Fibroblast of the aortic adventitia (primary cell): ENCODE measurements at regions not wholly inside any gene's neighbourhood (a gene's known extent, or its start where the extent isn't known, plus 50 kb on each side); places are given as distances from the start of the nearest gene placed in this dataset.
A peak's percentile ranks its signal among the peaks of the same experiment; 100 is the strongest.
"Not testable (repeated sequence)": the region's sequence is repeated elsewhere in the genome, so short reads cannot be mapped to it uniquely, and the experiment has no call there.

ENCODE experiments used
- DNase-seq: peaks from one replicate; pipeline ENCODE4 v3.0.0-alpha.2; 2010; ENCODE audit warnings: low read depth
- H3K4me3 ChIP-seq: 2 replicates; pipeline ENCODE4 v1.5.1; 2011; ENCODE audit warnings: low read depth, mild to moderate bottlenecking, control low read depth, low read length, moderate library complexity
- TF ChIP-seq, protein P1 (sequence below): IDR thresholded peaks from 2 replicates; pipeline ENCODE4 v1.5.1; 2011; ENCODE audit warnings: mild to moderate bottlenecking, low read length, control low read depth, inconsistent platforms; ENCODE audit not compliant: insufficient read depth

DNA sequence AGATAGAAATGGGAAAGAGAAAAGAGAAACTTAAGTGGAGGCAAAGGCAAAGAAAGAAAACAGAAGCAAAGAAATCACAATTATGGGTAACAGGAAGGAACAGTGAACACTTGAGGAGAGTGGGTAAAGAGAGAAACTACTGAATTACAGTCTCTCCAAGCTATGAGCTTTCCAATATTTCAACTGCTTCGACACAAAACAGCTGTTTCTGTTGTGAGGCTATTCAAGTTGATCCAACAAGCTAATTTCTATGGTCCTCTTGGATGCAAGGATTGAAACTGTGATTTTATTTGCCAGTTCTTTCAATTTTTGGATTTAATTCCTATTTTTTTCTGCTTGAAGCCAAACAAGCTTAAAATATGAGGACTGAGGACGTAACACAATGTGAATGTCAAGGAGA lies 80.5 kb upstream of the ADGRA3 start:
- DNase-seq: no peak
- TF ChIP-seq, protein P1, sequence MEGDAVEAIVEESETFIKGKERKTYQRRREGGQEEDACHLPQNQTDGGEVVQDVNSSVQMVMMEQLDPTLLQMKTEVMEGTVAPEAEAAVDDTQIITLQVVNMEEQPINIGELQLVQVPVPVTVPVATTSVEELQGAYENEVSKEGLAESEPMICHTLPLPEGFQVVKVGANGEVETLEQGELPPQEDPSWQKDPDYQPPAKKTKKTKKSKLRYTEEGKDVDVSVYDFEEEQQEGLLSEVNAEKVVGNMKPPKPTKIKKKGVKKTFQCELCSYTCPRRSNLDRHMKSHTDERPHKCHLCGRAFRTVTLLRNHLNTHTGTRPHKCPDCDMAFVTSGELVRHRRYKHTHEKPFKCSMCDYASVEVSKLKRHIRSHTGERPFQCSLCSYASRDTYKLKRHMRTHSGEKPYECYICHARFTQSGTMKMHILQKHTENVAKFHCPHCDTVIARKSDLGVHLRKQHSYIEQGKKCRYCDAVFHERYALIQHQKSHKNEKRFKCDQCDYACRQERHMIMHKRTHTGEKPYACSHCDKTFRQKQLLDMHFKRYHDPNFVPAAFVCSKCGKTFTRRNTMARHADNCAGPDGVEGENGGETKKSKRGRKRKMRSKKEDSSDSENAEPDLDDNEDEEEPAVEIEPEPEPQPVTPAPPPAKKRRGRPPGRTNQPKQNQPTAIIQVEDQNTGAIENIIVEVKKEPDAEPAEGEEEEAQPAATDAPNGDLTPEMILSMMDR: no peak
- no peak overlapping the region for H3K4me3 ChIP-seq

DNA sequence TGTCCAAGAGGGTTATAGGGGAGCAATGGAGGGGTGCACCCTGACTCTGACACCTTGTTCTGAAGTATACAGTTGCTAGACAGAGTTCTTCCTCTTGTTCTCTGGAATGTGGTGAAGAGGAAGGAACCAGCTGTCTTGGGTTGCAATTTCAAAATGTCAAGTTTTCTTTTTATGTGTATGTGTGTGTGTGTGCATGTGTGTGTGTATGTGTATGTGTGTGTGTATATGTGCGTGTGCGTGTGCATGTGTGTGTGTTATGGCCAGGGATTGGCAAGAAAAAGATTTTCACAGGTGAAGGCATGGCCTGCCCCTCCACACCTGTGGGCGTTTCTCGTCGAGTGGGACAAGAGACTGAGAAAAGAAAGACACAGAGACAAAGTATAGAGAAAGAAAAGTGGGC lies 81.6 kb upstream of the ADGRA3 start:
- no peak overlapping the region for H3K4me3 ChIP-seq
- TF ChIP-seq, protein P1: no peak
- DNase-seq: no peak

- not testable (repeated sequence) for DNase-seq, H3K4me3 ChIP-seq
Measured at GRCh38 chr4:22598113-22599047, 82.5 kb upstream of the ADGRA3 start.

DNA sequence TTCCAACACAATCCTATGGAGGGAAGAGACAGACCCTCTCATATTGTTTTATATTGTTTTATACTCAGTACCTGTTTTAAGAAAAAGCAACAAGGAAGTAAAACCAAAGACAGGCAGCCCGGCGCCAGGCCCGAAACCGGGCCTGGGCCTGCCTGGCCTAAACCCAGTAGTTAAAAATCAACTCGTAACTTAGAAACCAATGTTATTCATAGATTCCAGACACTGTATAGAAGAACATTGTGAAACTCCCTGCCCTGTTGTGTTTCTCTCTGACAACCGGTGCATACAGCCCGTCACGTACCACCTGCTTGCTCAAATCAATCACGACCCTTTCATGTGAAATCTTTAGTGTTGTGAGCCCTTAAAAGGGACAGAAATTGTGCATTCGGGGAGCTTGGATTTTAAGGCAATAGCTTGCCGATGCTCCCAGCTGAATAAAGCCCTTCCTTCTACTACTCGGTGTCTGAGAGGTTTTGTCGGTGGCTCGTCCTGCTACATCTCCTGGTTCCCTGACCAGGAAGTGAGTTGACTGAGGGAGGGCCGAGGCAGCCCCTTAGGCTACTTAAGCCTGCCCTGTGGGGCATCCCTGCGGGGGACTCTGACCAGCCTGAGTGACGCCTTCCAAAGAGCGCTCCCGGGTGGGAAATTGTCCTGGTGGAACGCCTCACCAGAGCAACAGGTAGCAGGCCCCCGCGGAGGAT lies 83.5 kb upstream of the ADGRA3 start:
- DNase-seq, H3K4me3 ChIP-seq: not testable (repeated sequence)

DNA sequence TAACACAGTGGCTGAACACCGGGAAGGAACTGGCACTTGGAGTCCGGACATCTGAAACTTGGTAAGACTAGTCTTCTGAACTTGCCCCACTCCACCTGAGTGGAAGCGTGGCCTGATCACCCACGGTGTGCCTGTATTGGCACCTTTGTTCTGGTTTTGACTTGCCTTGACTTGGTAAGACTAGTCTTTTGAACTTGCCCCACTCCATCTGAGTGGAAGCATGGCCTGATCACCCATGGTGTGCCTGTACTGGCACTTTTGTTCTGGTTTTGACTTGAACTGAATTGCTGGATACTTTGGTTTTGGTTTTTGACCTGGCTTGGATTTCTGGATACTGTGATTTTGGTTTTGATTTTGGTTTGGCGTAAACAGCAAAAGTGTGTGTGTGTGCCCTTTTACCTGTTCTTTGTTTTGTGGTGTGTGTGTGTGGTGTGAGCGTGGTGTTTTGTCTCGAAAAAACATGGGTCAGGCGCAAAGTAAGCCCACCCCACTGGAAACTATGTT lies 84.1 kb upstream of the ADGRA3 start:
- not testable (repeated sequence) for DNase-seq

GRCh38 chr4:22601638-22602037 lies 85.8 kb upstream of the ADGRA3 start:
- DNase-seq, H3K4me3 ChIP-seq: not testable (repeated sequence)

More for the DNA sequence above, 84.1 kb upstream of the ADGRA3 start:
- H3K4me3 ChIP-seq: not testable (repeated sequence)

DNA sequence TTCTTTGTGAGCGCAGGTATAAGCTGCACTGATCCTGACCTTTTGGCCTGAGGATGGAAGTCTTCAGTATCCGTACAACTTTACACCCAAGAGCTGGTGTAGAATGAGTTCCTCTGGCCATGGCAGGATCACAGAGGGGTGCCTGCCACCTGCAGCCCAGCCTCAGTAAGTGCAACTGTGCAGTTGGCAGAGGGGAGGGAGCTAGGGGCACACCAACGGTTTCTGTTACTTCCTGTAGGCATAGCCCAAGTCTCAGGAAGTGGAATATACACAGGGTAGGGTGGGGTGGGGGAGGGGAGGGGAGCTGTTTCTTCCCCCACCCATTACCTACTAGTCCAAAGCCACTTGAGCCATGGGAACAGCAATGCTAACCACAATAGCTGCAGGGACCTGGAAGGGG lies 85.4 kb upstream of the GBA3 start:
- no peak overlapping the region for H3K4me3 ChIP-seq
- TF ChIP-seq, protein P1: peak; percentile 65
- DNase-seq: peak; percentile 37

- H3K4me3 ChIP-seq, DNase-seq: not testable (repeated sequence)
Measured at GRCh38 chr4:22609951-22610525, 82.7 kb upstream of the GBA3 start.

DNA sequence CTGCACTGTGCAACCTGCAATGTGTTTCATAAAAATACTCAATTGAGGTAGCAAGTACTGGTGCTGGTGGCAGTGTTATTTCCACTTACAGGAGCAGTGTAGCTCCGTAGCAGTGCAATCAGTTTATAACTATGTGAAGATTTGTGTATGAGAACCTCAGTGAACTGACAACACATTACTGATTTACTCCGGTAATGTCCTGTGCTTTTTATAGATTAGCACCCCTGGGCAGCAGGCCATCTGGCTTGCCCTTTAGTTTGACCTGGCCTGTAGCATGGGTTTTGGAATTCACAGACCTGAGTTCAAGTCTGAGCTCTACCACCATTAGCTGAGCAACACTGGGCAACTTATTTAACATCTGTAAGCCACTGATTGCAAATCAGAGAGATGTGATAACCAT lies 78.6 kb upstream of the GBA3 start:
- TF ChIP-seq, protein P1: no peak
- no peak overlapping the region for H3K4me3 ChIP-seq
- no peak for DNase-seq
